Activated effector memory CD4-positive, alpha-beta T cell treated with anti-CD3 and anti-CD28 coated beads, Interleukin-2, amount 50 U/mL, for 16 hours (primary cell): ENCODE measurements at regions not wholly inside any gene's neighbourhood (a gene's known extent, or its start where the extent isn't known, plus 50 kb on each side); places are given as distances from the start of the nearest gene placed in this dataset.
"Not testable (repeated sequence)": the region's sequence is repeated elsewhere in the genome, so short reads cannot be mapped to it uniquely, and the experiment has no call there.

Experiments used
- DNase-seq: peaks from one replicate; pipeline ENCODE4 v3.0.0-alpha.2; 2020

GRCh38 chr6:105560611-105561066, 157.8 kb upstream of the PREP start:
- no peak for DNase-seq

- DNase-seq, result no peak
Observed at GRCh38 chr6:105557291-105557690, 154.4 kb upstream of the PREP start.

DNA sequence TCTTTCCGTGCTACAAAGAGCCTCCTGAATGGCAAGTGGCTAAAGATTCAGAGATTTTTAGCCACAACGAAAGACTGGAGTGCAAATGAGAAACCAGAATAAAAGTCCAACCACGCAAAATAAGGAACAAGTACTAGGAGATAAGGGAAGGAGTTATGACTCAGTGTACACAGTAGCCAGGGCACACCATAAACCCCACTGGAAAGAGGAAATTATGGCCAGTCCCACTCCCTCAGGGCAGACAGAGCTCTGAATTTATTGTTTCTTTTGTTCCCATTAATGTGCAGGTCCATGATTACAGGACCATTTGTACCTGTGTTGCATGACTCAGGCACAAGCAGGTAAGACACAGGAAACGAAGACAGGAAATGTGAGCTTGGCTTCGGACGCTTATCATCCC, 150.3 kb upstream of the PREP start:
- no peak for DNase-seq

- no peak for DNase-seq
Observed at GRCh38 chr6:105550955-105551620, 148.2 kb upstream of the PREP start.

- no peak for DNase-seq
Observed at GRCh38 chr6:105546754-105547153, 143.9 kb upstream of the PREP start.

DNA sequence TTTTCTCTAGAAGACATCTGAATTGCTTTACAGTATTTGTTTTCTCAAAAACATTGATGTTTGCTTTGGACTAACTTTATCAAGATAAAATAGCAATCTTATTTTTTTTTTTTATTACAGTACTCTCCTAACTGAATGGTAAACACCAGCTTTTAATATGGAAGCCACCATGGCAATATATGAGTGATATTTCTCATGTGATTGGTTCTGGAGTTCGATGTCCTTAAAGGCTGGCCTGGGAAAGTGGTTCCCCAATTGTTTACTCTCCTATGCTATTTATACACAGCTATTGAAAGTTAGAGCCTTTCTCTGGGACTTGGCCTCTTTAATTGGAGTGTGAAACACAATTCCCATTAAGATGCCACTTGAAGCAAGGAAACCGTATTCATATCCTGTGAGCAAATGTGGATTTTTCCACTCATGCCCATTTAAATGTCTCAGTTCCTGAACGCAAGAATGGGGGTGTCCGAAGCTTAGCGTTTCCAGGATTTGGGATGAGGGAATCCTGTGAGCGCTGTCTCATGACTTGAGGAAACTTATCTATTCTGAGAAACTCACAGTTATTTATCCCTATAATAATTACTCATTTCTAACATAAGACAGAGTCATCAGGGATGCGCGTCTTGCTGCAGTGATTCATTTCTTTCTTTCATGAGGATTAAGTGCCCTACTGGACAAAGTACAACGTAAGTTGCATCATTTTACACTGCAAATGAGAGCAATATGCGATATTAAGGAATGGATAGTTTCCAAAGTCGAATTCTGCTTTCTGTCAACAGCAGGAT, 143.3 kb upstream of the PREP start:
- no peak for DNase-seq

- no peak for DNase-seq
Observed at GRCh38 chr6:105545228-105545920, 142.5 kb upstream of the PREP start.

DNA sequence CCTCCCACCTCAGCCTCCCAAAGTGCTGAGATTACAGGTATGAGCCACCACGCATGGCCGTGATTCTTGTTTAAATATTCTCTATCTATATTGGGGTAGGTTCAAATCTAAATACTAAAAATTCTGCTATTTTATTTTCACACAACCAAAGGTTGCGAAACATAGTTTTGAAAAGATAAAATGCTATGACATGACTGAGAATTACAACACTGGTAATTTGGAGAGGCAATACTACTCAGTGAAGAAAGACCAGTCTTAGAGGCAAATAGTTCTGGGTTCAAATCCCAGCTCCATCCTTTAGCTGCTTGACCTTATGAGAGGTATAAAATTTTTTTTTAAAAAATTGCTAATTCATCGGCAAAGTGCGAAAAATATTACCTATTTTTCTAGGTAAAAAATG, 137.0 kb upstream of the PREP start:
- DNase-seq, result no peak

DNA sequence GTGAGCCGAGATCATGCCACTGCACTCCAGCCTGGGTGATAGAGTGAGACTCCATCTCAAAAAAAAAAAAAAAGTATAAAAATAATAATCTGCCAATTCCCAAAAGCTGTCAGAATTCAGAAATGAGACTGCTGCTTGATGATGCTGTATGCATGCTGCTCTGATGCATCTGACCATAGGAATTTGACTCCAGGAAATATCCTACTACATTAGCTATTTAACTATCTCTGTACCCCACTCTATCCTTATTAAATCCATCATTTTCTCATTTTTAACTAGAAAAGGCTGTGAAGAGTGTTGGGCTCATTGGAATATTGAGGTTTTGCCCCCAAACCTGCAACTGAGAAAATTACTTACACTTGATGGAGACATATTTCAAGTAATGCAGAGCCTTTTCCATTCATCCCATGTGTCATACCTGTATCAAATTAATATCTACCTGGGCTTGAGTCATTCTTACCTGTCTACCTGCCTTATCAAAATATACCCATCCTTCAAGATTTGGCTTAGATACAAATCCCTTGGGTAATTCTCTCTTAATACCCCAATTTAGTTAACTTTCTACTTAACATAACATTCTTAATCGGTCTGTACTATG, 135.2 kb upstream of the PREP start:
- no peak for DNase-seq

DNA sequence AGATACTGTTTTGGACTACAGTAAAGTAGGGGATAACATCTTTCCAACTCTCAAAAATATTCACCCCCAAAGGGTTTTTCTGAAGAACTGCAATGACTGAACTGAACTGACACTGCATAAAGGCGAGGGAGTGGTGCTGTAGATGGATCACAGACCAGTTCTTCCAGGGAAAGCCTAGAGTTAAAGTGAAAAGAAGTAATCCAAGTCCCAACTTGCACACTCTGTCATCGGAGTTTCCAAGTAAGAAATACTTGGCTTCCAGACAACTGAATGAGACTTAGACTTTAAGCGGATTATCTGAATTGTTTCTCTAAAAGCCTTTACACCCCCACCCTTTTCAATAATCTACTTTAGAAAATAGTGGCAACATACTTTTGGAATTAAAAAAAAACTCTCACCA, 134.1 kb upstream of the PREP start:
- DNase-seq, result no peak

- no peak for DNase-seq
Observed at GRCh38 chr6:105533301-105533700, 130.4 kb upstream of the PREP start.

- no peak for DNase-seq
Observed at GRCh38 chr6:105526225-105526872, 123.5 kb upstream of the PREP start.

GRCh38 chr6:105522626-105523322, 119.9 kb upstream of the PREP start:
- DNase-seq, result no peak

- DNase-seq, result no peak
Observed at GRCh38 chr6:105519954-105520353, 117.1 kb upstream of the PREP start.

GRCh38 chr6:105518993-105519392, 116.1 kb upstream of the PREP start:
- not testable (repeated sequence) for DNase-seq

DNA sequence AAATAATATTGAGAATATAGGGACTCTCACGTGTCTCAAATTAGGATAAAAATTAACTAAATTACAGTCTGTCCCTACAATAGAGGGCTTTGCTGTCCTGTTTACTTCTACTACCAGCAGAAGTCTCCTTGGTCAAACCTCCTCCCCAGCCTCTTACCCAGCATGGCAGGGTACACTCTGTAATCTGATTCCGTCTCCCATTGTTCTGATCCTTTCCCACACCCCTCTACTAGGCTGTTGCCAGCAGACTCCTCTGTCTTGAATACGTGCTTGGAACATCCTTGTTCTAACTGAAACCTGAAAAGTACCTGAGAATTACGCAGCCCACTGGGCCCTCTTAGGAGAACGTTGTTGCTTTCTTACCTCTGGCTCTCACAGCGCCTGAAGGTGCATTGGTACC, 112.2 kb upstream of the PREP start:
- DNase-seq, result no peak

GRCh38 chr6:105514306-105514705, 111.4 kb upstream of the PREP start:
- no peak for DNase-seq

DNA sequence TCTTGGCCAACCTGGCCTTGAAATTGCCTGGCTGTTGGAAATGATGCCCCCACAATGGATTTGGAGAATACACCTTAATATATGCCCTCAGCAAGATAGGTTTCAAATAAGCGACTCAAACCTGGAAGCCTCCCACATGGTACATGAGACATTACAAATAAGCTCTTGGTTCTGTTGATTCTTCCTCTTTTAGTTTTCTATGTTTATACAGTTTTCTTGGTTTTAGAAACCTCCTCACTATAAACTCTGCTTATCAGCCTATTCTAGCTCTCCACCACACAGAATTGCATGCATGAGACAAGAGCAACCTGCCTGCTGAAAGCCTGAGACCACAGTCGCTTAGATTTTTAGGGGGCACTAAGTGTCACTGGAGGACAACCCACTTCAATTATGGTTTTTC, 108.8 kb upstream of the PREP start:
- no peak for DNase-seq

DNA sequence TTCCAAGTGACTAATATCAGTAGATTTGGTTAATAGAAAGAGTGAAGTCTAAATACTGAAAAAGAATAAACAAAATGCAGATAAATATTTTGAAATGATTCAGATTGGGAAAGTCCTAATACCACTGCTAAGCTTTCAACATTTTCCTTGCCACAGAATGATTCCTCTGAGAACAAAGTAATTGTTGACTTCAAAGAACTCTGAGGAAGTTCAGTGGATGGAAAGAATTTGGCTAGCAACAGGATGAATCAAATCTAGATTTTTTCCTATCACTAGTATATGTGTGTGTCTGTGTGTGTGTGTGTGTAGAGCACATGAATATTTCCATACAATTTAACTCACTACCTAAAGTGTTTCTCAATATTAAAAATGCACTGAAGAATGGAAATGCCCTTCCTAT, 107.9 kb upstream of the PREP start:
- no peak for DNase-seq

- no peak for DNase-seq
Observed at GRCh38 chr6:105509506-105510331, 106.8 kb upstream of the PREP start.

GRCh38 chr6:105507811-105508210, 104.9 kb upstream of the PREP start:
- DNase-seq, result no peak
